ENCODE measurements at regions not wholly inside any gene's neighbourhood (a gene's known extent, or its start where the extent isn't known, plus 50 kb on each side); places are given as distances from the start of the nearest gene placed in this dataset.

DNA sequence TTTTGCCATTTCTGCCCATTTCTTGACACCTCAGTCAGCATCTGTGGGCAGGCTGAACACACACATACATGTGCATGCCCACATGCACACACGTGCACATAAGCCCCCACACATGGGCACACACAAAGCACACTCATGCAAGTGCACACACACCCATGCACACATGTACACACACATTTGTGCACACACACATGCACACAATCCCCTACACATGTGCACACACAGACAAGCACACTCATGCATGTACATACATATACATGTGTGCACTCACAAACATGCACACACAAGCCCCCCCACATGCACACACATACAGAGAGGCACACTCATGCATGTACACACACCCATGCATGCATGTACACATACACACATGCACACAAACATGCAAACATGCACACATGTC lies 83.5 kb upstream of the ACTRT2 start:
- intact Hi-C loops (cut with micrococcal nuclease): no loop called here

DNA sequence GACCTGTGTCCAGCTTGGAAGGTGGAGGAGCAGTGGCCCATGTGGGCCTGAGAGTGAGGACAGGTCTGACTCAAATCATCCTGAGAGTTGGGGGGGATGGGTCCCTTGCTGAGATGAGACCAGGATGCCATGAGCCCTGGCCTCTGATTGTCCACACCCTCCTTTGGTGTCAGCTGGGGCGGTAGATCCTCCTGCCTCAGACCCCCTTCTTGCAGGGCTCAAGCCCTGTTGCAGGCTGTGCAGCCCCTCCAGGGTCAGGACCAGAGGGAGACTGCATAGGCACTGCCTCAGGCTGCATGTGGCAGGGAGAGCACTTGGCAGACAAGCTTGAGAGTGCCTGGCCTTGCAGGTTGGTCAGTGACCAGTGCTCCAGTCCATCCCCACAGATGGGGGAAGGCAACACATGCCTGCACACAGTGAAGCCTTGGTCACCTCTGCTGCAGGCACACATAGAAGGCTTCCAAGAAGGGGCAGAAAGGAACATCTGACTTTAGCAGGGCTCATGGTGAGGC lies 82.2 kb upstream of the ACTRT2 start:
- DNase-seq: no peak
- Mint-ChIP-seq H3K4me1 (ENCODE audit: low read depth) (no peaks in the 10 kb centered on the region), H3K27me3 (no peaks in the 10 kb centered on the region), H3K9me3 (peaks cover 17% of the 10 kb centered on the region), H3K36me3 (no peaks in the 10 kb centered on the region), H3K4me3 (no peak overlapping the region), H3K27ac (no peak overlapping the region)
- intact Hi-C loops (cut with micrococcal nuclease): no loop called here
- ChIA-PET CTCF (no interaction called here), POLR2A (no interaction called here)

More for the DNA sequence above, 83.5 kb upstream of the ACTRT2 start:
- Mint-ChIP-seq H3K4me3 (no peak overlapping the region), H3K36me3 (no peaks in the 10 kb centered on the region), H3K27me3 (no peaks in the 10 kb centered on the region), H3K27ac (no peak overlapping the region), H3K9me3 (peaks cover 17% of the 10 kb centered on the region), H3K4me1 (ENCODE audit: low read depth) (no peaks in the 10 kb centered on the region)
- POLR2A ChIA-PET: no interaction called here
- CTCF ChIA-PET: no interaction called here
- no peak for DNase-seq

DNA sequence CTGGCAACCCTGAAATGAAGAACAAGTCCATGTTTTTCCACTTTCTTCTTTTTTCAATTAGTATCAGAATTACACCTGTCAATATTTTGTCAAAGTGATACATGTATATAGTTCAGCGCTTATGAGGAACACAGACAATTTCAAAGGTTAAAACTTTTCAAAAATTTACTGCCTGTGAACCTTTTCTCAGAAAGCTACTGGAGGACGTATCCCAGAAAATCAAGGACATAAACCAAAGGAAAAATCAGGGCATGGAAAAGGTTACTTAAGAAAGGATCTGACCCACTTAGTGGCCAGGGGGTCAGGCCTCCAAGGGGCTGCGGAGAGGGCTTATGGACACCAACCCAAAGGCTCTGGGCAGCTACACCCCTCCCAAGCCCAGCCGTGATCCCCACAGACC lies 81.1 kb upstream of the ACTRT2 start:
- H3K9me3 Mint-ChIP-seq: peaks cover 17% of the 10 kb centered on the region
- no peak overlapping the region for H3K4me3 Mint-ChIP-seq
- no peaks in the 10 kb centered on the region for H3K36me3 Mint-ChIP-seq
- H3K27me3 Mint-ChIP-seq: no peaks in the 10 kb centered on the region
- intact Hi-C loops (cut with micrococcal nuclease): no loop called here
- ChIA-PET POLR2A (no interaction called here), CTCF (no interaction called here)
- H3K4me1 Mint-ChIP-seq (ENCODE audit: low read depth): no peaks in the 10 kb centered on the region
- no peak for DNase-seq
- no peak overlapping the region for H3K27ac Mint-ChIP-seq

DNA sequence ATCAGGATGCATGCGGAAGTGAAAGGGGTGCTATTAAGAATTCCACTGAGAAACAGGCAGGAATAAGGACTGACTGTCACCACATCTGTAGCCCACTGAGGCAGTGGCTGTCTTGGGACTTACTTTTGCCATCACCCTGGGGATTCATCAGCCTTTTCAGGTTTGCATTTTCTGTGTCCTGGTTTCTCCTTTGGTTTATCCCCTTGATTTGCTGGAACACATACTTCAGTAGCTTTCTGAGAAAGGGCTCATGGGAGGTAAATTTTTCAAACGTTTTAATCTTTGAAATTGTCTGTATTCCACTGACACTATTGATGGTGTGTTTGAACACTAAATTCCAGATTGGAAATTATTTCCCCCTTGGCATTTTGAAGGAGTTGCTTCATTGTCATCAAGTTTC lies 80.2 kb upstream of the ACTRT2 start:
- CTCF ChIA-PET: no interaction called here
- peaks cover 17% of the 10 kb centered on the region for H3K9me3 Mint-ChIP-seq
- intact Hi-C loops (cut with micrococcal nuclease): no loop called here
- no peak overlapping the region for H3K4me3 Mint-ChIP-seq
- no peak overlapping the region for H3K27ac Mint-ChIP-seq
- DNase-seq: no peak
- H3K4me1 Mint-ChIP-seq (ENCODE audit: low read depth): no peaks in the 10 kb centered on the region
- H3K27me3 Mint-ChIP-seq: no peaks in the 10 kb centered on the region
- POLR2A ChIA-PET: no interaction called here
- no peaks in the 10 kb centered on the region for H3K36me3 Mint-ChIP-seq

DNA sequence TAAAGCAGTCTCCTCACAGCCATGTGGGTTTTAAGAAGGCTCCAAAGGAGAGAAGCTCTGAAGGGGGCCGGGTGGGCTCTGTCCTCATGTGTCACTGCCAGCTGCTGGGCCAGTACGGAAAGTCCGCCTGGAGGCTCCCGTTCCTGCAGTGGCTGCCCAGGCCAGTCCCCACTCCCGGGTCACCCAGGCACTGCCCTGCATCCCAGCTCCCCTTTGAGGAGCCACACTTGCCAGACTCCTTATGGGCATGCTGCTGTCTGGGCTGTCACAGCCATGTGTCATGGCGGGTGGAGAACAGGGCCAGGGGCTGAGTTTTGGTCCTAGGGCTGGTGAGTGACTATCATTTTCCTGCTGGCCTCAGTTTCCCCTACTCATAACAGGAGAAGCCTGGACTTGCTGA lies 79.4 kb upstream of the ACTRT2 start:
- Mint-ChIP-seq H3K4me1 (ENCODE audit: low read depth) (no peaks in the 10 kb centered on the region), H3K36me3 (no peaks in the 10 kb centered on the region), H3K4me3 (no peak overlapping the region), H3K27me3 (peaks cover 3% of the 10 kb centered on the region), H3K27ac (no peak overlapping the region), H3K9me3 (peaks cover 17% of the 10 kb centered on the region)
- ChIA-PET POLR2A (no interaction called here), CTCF (no interaction called here)
- DNase-seq: no peak
- intact Hi-C loops (cut with micrococcal nuclease): no loop called here

DNA sequence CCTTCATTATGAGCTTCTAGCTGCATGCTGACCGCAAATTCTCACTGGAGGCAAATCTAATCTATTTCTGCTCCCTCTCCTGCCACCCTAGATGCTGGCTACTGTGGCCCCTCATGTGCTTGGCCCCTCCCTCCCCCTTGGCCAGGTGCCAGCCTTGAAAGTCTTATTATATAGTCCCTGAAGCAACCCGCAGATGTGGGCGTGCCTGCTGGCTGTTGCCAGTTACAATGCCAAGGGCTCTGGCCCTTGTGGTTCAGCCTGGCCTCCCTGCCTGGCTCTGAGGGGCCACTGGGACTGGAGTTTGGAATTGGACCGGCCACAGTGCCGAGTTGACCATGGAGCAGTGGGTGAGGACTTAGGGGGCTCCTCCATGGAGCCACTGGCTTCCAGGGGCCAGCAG lies 78.9 kb upstream of the ACTRT2 start:
- Mint-ChIP-seq H3K36me3 (no peaks in the 10 kb centered on the region), H3K4me3 (no peak overlapping the region), H3K27ac (no peak overlapping the region), H3K9me3 (peaks cover 17% of the 10 kb centered on the region), H3K4me1 (ENCODE audit: low read depth) (no peaks in the 10 kb centered on the region), H3K27me3 (peaks cover 6% of the 10 kb centered on the region)
- no peak for DNase-seq
- intact Hi-C loops (cut with micrococcal nuclease): no loop called here
- CTCF ChIA-PET: no interaction called here
- POLR2A ChIA-PET: no interaction called here

DNA sequence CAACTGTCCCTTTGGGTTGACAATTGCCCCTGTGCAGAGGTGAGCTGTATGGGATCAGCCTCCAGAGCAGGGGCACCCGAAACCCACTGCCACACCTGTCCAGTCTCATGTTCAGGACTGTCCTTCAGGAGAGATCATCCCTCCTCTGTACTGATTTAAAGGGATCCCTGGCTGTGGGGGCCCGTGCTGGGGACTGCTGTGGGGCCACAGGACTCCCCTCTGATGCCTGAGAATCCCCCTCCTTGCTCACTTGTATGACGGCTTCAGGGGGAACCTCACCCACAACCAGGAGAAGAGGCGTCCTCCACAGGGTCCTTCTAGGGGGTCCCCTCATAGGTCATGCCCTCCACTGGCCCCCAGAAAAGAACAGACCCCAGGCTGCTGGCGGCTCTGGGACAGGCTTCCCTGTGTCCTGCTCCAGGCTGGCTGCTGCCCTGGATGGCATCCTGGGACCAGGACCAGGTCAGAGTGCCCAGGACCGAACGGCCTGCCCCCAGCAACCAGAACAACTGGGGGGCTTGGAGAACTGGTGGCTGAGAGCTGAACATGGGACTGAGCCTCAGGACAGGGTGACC lies 77.5 kb upstream of the ACTRT2 start:
- CTCF ChIA-PET: no interaction called here
- Mint-ChIP-seq H3K36me3 (no peaks in the 10 kb centered on the region), H3K4me3 (no peak overlapping the region), H3K27me3 (peaks cover 9% of the 10 kb centered on the region), H3K4me1 (ENCODE audit: low read depth) (no peaks in the 10 kb centered on the region), H3K9me3 (peaks cover 10% of the 10 kb centered on the region), H3K27ac (no peak overlapping the region)
- DNase-seq: no peak
- POLR2A ChIA-PET: no interaction called here
- intact Hi-C loops (cut with micrococcal nuclease): no loop called here

DNA sequence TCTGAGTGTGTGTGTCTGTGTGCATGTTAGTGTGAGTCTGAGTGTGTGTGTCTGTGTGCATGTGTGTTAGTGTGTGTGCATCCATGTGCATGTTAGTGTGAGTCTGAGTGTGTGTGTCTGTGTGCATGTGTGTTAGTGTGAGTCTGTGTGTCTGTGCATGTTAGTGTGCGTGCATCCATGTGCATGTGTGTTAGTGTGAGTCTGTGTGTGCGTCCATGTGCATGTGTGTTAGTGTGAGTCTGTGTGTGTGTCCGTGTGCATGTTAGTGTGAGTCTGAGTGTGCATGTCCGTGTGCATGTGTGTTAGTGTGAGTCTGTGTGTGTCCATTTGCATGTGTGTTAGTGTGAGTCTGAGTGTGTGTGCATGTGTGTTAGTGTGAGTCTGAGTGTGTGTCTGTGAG lies 76.6 kb upstream of the ACTRT2 start:
- Mint-ChIP-seq H3K4me1 (ENCODE audit: low read depth) (no peaks in the 10 kb centered on the region), H3K27ac (no peak overlapping the region), H3K4me3 (no peak overlapping the region), H3K27me3 (peaks cover 9% of the 10 kb centered on the region), H3K9me3 (peaks cover 10% of the 10 kb centered on the region), H3K36me3 (no peaks in the 10 kb centered on the region)
- POLR2A ChIA-PET: no interaction called here
- CTCF ChIA-PET: no interaction called here
- intact Hi-C loops (cut with micrococcal nuclease): no loop called here
- no peak for DNase-seq

DNA sequence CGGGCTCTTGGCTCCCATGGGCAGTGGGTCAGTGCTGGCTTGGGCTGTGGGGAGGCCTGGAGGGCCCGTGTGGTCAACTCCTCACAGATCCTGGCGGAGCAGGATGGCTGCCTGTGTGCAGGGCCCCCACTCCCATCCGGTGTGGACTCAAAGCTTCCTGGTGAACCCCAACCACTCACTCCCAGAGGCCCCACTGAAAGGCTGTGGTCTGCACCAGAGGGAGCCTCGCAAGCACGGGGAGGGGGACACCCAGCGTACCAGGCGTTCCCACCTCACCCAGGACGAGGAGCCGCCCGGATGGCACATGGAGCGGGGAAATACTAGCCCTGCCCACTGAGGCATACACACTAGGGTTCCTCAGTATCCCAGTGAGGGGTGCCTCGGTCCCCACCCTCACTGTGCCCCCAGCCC lies 75.4 kb upstream of the ACTRT2 start:
- no peaks in the 10 kb centered on the region for H3K4me1 Mint-ChIP-seq (ENCODE audit: low read depth)
- H3K36me3 Mint-ChIP-seq: no peaks in the 10 kb centered on the region
- ChIA-PET CTCF (no interaction called here), POLR2A (no interaction called here)
- DNase-seq: no peak
- intact Hi-C loops (cut with micrococcal nuclease): no loop called here
- H3K9me3 Mint-ChIP-seq: peaks cover 8% of the 10 kb centered on the region
- H3K4me3 Mint-ChIP-seq: no peak overlapping the region
- H3K27ac Mint-ChIP-seq: no peak overlapping the region
- peaks cover 9% of the 10 kb centered on the region for H3K27me3 Mint-ChIP-seq

DNA sequence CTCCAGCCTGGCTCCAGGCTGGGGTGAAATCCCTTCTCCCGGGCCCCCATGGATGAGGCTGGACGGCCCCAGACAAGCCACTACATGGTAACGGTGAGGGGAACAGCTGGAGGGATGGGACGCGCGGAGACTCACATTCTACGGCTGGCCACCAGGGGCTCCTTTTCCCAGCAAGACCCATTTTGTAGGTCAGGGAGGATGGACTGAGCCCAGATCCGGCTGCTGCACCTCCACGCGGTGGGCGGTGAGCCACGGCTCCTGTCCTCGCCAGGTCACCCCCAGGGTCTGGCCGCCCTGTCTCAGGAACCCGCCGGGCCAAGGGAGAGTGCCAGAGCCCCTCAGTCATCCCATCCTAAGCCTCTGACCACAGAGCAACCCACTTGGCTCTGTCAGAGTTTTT lies 75.0 kb upstream of the ACTRT2 start:
- Mint-ChIP-seq H3K4me3 (no peak overlapping the region), H3K27me3 (peaks cover 9% of the 10 kb centered on the region), H3K9me3 (peaks cover 3% of the 10 kb centered on the region), H3K4me1 (ENCODE audit: low read depth) (no peaks in the 10 kb centered on the region), H3K27ac (no peak overlapping the region), H3K36me3 (no peaks in the 10 kb centered on the region)
- CTCF ChIA-PET: no interaction called here
- DNase-seq: no peak
- intact Hi-C loops (cut with micrococcal nuclease): no loop called here
- POLR2A ChIA-PET: no interaction called here

DNA sequence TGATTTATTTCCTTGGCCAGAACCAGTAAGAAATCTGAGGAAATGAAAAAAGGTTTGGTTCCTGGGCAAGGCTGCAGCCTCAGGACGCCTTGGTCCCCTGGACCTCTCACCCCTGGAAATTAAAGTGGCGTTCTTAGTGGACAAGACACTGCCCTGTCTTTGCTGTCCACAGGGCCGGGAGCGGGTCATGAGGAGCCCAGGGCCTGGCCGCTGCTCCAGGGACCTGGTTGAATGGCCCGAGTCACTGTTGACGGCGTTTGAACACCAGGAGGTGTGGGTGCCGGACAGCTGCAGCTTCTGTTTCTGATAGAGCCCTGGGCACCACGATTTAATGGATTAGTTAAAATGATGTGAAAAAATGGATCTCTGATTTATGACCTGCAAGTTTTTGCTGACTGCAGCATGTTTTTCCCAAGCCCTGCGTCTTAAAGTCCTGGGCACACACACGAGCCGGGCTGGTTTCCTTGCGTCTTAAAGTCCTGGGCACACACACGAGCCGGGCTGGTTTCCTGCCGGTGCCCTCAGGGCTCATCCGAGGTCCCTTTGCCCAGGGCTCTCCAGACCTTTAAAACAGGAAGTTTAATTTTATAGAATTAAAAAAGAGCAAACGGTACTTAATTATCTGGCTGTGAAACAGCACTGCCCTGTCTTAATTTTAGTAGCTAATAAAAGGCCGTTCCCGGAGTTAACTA lies 74.1 kb upstream of the ACTRT2 start:
- ChIA-PET CTCF (no interaction called here), POLR2A (no interaction called here)
- H3K36me3 Mint-ChIP-seq: no peaks in the 10 kb centered on the region
- H3K4me3 Mint-ChIP-seq: no peak overlapping the region
- H3K4me1 Mint-ChIP-seq (ENCODE audit: low read depth): no peaks in the 10 kb centered on the region
- H3K27ac Mint-ChIP-seq: no peak overlapping the region
- DNase-seq: no peak
- intact Hi-C loops (cut with micrococcal nuclease): no loop called here
- peaks cover 9% of the 10 kb centered on the region for H3K27me3 Mint-ChIP-seq
- no peaks in the 10 kb centered on the region for H3K9me3 Mint-ChIP-seq

DNA sequence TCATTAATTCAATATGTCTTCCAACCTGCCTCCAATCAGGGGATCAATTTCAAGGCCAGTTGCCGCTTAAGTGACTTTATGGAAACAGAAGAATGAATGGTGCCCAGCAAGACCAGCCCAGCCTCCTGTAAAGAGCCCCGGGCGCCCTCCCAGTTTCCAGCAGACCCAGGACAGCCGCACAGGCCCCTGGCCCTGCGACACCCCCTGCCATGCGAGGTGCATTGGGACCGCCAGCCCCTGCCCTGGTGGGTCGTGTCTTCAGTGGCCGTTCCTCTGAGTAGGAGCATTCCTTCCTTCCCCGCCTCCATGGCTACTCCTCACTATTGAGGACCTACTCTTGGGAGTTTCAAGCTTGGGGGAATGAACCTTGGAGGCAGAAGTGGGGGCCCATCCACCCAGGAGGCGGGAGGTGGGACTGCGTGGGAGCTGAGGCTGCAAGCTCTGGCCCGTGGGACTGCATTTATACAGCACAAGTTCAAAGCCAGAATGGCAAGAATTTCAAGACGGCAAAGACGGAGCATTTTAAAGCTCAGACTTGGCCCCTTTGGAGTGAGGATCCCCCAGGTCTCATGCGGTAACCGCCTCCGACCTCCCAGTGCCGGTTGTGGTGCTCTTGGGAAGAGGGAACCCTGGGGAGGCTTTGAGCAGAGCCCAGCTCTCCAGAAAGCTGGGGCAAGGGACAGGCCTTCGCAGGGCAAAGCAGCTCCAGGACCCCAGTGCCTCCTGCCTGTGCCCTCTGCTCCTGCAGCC lies 73.1 kb upstream of the ACTRT2 start:
- Mint-ChIP-seq H3K4me3 (no peak overlapping the region), H3K9me3 (peaks cover 4% of the 10 kb centered on the region), H3K4me1 (ENCODE audit: low read depth) (no peaks in the 10 kb centered on the region), H3K27me3 (peaks cover 9% of the 10 kb centered on the region), H3K27ac (no peak overlapping the region), H3K36me3 (no peaks in the 10 kb centered on the region)
- ChIA-PET POLR2A (no interaction called here), CTCF (no interaction called here)
- intact Hi-C loops (cut with micrococcal nuclease): no loop called here
- DNase-seq: no peak
